NCI-H128 (cell line): ENCODE measurements at regions not wholly inside any gene's neighbourhood (a gene's known extent, or its start where the extent isn't known, plus 50 kb on each side); places are given as distances from the start of the nearest gene placed in this dataset.
A peak's percentile ranks its signal among the peaks of the same experiment; 100 is the strongest.

Experiments used
- DNase-seq: peaks from one replicate; lab custom pipeline; 2025; ENCODE audit not compliant: unreplicated experiment; lab: John Stamatoyannopoulos, UW

DNA sequence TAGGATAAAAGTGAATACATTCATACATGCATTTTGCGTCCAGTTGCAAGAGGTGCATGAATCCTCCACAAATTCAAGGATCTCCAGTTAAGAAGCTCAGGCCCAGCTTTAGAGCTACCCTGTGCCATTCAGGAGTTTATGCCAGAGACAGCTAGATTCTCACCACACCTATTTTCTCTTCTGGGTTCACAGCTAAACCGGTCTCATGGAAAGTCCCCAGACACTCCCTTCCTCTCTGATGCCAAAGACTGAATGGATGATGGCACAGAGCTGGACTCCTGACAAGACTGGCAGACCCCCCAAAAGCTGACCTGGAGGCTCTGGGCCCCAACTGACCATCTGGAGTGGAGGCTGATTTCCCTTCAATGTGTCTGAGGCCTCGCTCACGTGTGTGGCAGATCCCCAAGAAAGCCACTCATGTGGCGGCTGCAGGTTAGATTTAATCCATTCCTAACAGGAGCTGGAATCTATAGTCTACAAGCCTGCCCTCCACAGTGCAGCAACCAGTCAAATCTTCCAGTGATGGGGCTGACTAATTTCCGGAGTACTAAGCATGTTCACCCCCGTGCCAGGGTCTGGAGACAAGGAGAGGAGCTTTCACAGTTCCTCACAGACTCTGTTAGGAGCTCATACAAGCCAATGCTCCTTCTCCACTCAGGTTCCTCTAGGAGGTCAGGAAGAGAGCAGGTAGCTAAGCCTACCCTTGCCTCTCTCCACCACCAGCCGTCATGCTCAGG, 257.1 kb downstream of the BCL11A start:
- DNase-seq, result no peak

DNA sequence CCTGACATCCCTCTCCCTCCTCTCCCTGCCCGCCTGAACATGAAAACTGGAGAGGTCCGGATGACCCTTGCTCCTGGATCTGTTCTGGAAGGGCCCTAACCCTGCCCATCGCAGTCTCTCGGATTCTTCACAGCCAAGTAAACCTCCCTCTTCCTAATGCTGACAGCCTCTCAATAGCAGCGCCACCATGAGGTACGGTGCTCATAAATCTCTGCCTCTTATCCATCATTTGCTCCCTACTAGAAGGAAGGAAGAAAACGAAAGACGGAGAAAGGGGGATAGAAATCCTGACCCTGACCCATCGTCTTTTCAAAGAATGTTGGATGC, 257.9 kb downstream of the BCL11A start:
- no peak for DNase-seq

DNA sequence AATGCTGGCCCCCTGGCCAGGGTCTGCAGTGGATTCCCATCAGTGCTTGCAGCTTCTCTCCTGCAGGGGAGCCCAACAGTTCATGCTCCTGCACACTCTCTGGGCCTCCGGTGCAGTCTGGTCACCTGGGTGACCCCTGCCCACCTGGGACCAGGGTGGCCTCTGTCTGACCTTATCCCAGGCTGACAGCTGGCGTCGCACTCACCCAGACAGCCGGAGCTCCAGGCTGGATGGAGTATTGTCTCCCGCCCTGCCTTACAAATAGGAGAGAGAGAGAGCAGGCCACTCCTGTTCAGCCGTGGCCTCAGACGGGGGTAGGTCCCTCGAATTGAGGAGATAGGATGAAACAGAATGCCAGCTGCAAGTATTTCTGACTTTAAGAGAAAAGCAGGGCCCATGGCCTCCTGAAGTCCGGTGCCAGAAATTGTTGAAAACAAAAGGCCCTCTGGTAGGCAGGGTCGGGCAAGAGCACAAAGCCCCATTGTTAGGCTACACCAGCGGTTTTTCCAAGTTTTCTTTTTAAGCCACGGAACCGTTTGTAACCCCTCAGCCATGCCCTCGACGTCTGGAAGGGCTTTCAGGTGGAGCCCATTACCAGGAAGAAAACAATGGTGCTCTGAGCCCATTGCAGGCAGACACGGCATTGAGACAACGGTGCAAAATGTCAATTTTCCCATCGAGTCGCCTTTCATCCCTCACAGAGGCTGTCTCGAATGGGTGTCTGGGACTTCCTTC, 258.4 kb downstream of the BCL11A start:
- DNase-seq, result no peak

DNA sequence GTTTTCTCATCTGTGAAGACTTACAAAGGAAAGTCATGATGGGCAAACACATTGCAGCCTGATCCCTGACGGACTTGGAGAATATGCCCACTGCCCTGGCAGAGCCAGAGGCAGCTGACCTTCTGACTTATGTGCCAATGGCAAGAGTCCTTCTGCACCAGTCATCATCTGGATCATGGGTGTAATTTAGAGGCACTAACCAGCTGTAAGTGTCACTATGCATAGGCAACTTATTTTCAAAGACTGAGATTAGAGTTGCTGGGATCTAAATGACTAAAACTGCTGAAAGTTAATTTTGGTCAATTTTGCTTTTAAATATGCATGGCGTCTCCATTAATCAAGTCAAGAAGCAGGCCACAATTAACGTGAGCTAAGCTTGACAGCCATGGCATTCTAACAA, 261.2 kb downstream of the BCL11A start:
- DNase-seq, result no peak

DNA sequence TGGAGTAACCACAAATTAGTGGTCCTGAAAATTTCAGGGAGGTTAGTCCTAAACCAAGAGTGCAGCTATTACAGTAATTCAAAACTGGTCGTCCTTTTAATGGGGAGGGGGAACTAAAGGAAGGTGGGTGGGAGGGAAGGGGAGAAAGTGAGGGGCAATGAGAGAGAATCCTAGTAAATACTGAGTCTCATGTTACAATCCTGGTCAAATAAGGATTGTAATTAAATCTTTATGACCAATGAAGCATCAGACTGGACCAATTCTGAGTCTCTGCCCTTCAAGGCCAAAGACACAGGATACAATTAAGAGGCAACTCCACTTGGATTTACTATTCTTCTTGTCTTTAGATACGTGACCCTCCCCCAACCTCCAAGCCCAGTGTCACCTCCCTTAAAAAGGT, 262.9 kb downstream of the BCL11A start:
- DNase-seq, result no peak

DNA sequence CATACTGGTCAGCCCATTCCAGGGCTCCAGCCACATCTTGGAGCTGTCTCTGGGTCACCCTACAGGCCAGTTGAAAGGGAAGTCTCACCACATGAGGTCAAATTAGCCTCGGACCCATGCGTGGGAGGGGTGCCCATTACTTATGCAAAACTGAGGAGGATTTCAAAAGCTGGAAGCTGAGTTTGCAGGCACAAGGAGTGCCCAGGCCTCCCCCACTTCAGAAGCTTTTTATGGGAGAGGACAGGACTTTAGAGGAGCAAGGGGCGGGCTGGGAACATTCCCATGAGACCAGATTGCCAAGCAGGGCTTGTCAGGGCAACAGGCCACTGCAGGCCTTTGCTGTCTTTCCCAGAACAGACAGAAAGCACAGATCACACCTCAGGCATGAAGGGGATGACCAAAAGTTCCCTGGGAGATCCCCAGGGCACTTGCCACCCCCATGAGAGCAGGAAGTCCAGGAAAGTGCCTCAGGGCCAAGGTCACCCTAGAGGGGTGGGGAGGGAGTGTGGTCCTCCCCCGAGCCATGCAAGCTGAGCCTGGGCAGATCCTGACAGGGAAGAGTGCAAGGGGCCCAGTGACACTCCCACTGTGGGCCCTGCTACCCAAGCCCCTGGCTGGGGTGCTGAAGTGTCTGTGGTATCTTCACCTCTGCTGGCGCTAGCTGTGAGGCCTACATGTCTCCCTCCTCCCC, 267.7 kb downstream of the BCL11A start:
- DNase-seq, result no peak

DNA sequence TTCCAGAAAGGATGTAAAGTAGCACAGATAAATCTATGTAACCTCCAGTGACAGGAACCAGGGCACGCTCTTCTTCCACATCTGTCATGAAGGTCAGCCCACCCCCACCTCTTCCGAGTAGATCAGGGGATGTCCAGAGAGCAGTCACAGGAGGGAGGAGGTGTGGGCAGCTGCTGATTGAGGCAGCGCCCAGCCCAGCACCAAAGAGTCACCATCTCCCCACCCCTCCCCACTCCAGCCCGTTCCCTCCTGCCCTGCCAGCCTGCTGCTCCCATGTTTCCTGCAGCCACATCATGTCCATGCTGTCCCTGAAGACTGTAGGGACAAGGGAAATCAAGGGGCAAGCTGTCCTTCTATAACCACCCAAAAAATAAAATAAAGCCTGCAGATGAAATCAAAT, 269.8 kb downstream of the BCL11A start:
- no peak for DNase-seq

DNA sequence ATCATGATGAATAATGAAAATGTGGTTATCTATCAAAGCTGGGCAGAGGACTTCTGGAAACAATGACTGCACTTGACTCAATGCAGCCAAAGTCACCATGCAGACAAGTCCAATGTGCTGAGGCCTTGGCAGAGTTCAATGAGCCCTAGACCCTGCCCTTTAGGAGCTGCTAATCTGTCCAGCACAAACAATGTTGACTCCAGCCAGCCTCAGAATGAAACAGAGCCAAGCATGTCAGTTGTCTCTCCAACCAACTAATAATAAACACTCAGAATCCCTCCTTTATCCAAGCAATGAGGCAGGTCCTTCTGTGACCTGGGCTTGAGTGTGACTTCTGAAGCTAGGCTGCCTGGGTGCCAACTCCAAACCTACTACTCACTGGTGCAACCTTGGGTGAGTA, 270.6 kb downstream of the BCL11A start:
- DNase-seq, result no peak

DNA sequence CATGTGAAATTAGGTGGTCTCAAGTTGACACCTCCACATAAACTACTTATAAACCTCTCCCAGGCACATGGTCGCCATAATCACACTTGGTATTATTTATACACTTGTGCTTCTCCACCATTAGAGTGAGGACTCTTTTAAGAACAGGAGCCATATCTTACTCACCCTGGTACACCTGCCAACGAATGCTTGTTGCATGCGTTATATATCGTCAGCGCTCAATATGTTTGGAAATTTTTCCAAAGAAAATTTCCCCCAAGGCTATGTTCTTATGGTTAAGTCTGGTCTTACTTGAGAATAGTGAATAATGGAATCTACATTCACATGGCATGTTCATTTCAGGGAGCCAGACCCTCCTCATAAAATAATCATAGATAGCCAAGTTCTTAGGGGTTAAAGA, 271.7 kb downstream of the BCL11A start:
- no peak for DNase-seq

DNA sequence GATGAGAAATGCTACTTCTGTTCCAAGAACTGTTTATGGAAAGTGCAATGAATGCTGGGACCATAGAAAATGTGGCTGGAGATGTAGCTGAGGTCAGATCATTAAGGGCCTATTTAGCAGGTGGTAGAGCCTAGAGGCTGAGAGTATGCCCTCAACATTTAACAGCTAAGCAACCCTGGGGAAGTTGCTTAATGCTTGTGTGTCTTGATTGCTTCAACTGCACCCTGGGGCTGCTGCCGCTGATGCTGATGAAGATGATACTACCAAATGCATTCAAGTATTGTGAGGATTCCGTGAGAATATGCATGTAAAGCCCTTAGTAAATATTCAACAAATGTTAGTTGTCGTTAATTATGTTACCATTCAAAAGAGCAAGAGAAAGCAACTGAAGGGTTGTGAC, 273.2 kb downstream of the BCL11A start:
- DNase-seq, result no peak

DNA sequence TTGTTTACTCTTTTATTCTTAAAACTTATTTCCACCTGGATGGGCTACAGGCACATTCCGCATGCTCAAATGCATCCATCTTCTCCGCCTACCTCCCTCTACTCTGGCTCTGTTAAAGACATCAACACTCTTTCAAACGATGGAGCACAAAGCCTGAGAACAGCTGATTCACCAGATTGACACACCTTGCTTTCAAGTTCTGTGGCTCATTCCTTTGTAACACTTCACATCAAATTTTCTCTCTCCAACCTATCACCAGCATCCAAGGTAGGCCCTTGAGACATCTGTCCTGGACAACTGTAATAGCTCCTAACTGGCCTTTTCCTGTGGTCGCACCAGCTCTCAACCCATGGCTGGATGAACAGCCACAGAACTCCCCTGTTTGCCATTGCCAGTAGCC, 274.5 kb downstream of the BCL11A start:
- no peak for DNase-seq

DNA sequence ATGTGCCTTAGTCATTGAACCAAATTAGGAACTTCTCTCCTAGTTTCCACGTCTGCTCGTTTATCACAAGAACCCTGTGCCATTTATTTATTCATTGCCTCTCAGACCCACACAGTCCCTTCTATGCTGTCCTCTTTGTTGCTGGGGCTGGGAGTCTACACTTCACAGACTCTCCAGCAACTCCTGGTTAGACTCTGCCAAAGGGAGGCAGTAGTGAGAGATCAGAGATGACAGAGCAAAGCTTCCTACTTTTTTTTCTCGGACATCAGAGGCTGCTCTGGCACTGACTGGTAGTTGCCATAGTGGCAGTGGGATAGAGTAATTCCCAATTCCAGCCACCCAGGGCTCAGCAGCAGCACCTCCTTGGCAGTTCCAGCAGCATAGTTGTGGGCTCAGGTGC, 277.5 kb downstream of the BCL11A start:
- DNase-seq, result no peak

DNA sequence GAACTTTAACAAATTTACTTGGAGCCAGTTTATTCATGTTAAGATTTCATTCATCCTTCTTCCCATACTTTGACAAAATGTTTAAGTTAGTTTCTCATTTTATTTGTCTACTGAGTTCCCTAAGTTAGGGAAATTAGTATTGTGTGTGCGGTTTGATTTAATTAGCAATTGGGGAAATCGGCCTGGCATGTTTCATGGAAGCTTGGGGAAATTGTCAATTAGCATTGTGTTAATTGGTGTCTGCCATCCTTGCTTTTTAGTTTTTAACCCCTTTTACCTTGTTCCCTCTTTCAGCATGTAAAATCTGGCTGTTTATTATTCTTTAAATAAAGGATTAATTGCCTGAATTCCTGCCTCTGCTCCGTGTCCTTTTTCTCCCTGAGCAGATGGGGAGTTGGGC, 279.6 kb downstream of the BCL11A start:
- DNase-seq, result no peak

DNA sequence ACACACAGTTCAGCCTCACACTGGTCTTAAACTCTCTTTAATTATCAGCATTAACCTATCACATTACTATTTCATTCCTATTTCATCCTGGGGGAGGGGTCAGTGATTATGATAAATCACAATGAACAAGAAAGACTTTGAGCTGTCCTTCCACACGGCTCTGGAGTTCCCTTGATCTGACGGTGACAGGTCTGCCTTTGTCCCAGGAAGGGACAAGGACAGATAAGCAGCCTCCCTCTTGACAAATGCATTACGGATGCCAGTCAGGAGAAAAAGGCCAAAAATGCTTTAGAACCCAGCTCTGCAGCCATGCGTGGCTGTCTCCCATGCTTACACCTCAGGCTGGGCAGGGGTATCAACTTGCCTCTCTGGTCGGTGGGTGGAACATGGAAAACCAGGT, 281.7 kb downstream of the BCL11A start:
- no peak for DNase-seq

DNA sequence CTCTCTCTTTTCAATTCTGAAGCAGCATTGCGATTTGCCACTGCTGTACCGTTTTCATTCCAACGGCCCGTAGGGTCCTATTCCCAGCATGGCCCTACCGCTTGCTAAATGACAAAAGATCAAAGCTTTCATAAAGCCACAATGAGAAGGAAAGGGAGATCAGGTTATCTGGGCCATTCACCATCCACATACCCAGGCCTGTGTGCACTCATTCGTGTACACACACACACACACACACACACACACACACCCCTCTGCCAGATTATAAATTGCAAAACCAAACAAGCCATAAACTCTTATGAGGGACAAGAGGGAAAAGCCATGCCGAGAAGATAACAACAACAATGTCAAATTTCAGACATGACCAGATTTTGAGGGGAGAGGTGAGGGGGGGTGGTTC, 282.3 kb downstream of the BCL11A start:
- no peak for DNase-seq

DNA sequence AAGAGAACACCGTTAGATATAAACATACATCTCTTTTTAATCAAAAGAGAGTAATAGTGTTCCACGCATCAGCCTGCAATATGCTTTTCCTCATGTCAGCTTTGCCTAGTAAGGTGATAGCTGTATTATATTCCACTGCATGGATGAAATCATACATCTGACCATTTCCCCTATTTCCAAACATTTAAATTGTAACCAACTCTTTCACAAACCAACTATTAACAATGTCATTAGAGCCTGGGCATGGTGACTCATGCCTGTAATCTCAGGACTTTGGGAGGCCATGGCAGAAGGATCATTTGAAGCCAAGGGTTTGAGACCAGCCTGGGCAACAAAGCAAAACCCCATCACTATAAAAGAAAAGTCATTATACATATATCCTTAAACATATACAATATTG, 284.8 kb downstream of the BCL11A start:
- no peak for DNase-seq

DNA sequence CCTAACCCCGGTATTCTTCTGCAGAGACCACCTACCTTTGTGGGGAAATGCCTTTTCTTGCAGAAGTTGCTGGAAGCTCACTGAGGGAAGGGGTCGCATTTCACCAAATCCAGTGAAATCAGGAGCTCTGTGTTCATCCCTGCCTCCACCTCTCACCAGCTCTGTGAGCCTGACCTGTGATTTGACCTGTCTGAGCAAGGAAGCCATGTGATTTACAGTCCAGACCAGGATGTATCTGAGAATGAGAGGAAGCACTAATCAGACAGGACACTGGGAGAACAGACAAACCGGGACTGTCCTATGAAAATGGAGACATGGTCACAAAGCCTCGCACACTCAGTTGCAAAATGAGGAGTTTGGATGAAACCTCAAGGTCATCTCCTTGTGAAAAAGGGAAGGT, 285.4 kb downstream of the BCL11A start:
- DNase-seq, result no peak

DNA sequence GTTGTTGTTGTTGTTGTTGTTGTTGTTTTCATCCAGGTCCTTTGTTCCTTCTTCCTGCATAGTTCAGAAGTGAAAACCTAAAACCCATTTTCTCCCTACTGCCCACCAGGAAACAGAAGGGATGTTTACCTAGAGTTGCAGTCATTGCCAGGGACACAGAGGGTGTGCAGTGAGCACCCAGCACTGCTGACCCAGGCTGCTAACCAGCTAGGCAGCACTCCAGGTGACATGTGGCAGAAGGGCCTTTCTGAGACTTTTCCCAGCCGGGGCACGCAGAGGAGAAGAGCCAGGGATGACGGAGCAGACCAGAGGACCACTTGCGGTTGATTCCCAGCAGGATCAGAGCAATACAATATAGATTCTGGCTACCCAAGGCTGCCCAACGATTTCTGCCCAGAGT, 286.3 kb downstream of the BCL11A start:
- no peak for DNase-seq

DNA sequence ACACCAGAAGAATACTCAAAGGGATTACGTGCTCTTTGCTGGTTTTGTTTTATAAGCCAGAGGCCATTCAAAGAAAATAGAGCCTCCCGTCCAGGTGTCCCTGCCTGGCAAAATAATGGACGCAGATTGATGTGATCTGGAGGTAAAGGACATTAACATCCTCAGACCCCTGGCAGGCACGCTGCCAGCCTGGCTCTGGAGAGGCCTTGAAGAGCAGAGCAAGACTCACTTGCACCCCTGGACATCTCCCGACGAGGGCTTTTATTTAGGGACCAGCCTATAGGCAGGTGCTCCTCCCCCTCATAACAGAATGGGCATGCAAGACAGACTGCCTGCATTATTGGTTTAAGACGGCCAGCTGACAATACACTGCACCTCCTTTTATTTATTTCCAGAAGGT, 291.3 kb downstream of the BCL11A start:
- peak; percentile 74 for DNase-seq

DNA sequence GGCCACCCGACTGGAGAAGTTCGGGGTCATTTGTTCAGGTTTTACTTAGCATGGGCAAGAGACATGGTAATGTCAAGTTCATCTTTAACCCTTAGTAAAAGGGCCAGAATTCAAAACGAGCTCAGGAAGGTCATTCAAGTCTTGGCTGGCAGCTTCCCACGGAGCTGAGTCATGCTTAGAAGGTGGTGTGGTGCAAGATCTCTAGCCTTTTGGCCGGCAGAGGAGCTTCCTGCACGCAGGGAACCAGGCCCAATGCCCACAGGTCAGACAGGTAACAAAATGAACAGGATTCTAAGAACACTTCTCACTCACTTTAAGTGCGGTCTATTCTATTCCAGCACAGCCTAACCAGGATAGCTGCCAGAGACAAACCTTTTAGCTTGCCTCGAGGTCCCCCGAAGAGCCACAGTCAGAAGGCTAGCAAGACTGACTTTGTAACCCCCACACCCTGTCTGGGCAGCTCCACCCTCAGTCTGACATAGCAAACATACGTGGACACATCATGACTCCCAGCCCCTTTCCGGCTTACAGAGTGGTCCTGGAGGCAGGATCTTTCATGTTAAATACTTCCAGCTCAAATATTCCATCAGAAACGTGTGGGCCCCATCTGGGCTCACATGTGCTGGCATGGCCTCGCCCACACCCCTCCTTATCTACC, 292.7 kb downstream of the BCL11A start:
- DNase-seq, result no peak

DNA sequence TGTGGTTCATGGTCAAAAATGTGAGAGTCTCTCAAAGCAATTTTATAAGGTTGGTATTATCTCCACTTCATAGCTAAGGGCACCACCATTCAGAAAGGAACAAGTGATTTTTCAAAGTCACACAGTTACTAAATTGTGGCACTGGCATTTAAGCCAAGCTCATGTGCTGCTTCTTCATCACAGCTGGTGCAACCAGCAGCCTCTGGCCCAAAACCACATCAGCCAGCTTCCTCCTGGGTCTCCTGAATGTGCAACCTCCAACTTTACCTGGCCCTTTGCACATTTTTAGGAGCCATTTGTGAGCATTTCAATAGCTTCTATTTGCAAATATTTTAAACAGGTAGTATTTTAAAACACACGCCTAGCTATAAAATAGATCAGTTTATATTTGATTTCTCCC, 293.7 kb downstream of the BCL11A start:
- DNase-seq, result no peak

DNA sequence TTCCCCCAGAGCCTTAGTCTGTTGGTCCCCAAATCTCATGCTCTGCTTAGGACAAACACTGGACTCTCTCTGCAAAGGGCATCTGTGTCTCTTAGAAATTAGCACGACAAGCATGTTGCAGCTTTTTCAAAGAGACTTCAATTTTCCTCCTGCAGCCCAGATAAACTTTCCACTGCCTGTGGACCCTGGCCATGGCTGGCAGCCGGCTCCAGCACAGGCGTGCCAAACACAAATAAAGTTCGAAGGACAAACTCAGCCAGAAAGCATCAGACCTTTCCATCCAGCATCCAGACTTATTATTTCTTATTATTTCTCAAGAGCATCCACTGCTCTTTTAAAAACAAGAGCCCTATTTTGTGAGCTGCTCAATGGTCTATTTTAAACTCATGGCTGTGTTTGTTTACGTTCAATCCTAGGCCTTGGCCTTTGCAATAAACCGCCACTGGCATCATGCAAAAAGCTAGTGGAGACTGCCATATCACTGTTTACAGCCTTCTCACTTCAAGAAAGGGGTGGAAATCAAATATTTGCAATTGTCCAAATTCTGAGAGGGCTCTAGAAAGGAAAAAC, 300.8 kb downstream of the BCL11A start:
- DNase-seq, result no peak
